A549 (cell line): ENCODE measurements at regions not wholly inside any gene's neighbourhood (a gene's known extent, or its start where the extent isn't known, plus 50 kb on each side); places are given as distances from the start of the nearest gene placed in this dataset.

ENCODE experiments used
- CTCF ChIP-seq: fragments of >200 bp; sonication (Bioruptor Twin); formaldehyde crosslinking; IDR thresholded peaks from 3 replicates; pipeline ENCODE4 v1.5.1; 2016
- RAD21 ChIP-seq, 2 experiments: fragments of >200 bp in 1 of 2; sonication (Bioruptor Twin) in 1 of 2; formaldehyde crosslinking in 1 of 2; IDR thresholded peaks in 1 of 2; conservative IDR thresholded peaks in 1 of 2; 2 replicates in 1 of 2; 3 replicates in 1 of 2; pipeline ENCODE4 v1.6.1; 2012 to 2018; ENCODE audit warnings: inconsistent platforms in 1 of 2
- RCOR1 ChIP-seq: fragments of 150-350 bp; IDR thresholded peaks from 2 replicates; pipeline ENCODE4 v1.6.1; 2014; ENCODE audit warnings: antibody characterized with exemption, low read length, low read depth
- RFX5 ChIP-seq: fragments of 450-650 bp; IDR thresholded peaks from 2 replicates; pipeline ENCODE4 v1.7.1; 2014; ENCODE audit warnings: antibody characterized with exemption, mild to moderate bottlenecking, moderate library complexity

DNA sequence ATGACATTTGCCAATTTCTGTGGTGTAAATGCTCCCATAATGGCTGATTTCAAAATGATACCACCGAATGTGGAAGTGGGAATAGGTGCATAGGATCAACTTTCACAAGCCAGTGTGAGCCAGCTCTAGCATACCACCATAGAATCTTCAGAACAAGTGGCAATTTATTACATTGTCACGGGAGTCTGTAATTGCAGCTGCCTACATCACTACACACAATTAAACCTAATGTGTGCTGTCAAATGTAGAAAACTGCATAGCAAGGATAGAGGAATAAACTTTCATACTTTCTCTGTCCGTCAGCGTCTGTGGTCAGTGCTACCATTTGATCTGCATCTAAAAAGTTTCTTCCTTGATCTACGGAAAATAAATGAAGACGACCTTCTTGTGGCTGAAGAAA, 417.8 kb upstream of the TOM1L1 start:
- TF ChIP-seq RAD21 (conservative IDR thresholded peaks at IDR 0.05 in 1 of 2, IDR thresholded peaks at IDR 0.05 in 1 of 2) (no peak), RCOR1 (no peak), RFX5 (no peak), CTCF (no peak)
